GM18511 (cell line): ENCODE measurements at regions not wholly inside any gene's neighbourhood (a gene's known extent, or its start where the extent isn't known, plus 50 kb on each side); places are given as distances from the start of the nearest gene placed in this dataset.

Experiments
- ATAC-seq: cut with Tn5 transposase; IDR thresholded peaks from one replicate; pipeline ENCODE4 v1.9.1; 2021; ENCODE audit warnings: mild to moderate bottlenecking, moderate library complexity; ENCODE audit not compliant: unreplicated experiment

DNA sequence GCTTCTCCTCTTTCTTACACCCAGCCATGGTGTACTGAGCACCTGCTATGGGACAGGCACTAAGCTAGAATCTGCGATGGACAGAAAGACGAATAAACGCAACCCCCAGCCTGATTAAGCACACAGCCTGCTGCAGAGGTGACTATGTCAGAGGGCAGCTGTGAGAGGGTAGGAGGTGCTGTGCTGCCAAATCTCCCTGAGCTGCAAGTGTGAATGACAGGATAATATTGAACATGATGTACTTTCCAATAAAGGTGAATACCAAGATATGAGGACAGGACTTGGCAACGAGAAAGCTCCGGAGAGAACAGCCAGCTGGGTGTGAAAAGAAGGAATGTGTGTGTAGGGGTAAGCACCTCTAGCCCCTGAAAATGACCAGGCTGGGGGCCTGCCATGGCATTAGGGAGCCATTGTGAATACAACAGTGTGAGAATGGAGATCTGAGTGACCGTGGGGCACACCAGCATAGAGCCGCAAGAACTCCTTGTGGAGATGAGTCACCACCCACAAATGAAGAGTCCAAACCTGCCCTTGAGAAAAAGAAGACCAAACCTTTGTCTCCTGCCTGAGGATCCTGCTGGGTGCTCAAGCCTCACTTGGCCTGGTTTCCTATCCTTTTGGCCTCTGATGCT is 83.0 kb upstream of the ATF3 start:
- no peak for ATAC-seq

DNA sequence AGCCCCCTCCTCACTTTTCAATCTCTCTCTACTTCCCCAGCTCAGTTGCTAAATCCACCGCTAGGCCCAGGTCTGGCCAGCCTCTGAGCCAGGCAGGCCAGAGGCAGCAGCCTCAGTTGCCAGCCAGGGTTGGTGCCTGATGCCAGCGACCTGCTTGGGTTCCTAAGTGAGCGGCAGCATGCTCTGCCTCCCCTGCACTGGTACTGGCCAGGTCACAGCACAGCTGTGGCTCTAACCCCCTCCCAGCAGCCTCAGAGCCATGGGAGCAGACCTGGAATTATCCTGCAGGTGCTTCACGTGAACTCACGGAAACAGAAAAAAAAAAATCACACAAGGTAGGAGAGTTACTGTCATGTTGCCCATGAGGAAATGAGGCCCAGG is 82.5 kb upstream of the ATF3 start:
- ATAC-seq, result no peak

DNA sequence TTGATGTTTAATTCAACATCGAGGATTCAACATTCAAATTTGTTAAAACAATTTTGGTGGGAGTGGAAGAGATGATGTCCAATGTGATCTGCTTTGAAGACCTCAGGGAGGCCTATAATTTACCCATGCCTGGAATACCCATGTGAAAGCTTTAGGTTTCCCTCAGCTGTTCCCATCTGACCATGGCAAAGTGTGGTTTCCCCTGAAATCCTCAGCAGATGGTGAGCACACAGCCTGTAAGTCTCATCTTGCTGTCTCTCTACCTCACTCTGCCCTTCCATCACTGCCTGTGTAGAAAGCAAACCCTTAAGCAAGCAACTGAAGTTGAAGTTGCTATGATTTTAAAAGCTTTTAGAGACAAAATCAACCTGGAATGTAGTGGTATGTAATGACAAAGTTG is 80.1 kb upstream of the ATF3 start:
- ATAC-seq, result no peak

DNA sequence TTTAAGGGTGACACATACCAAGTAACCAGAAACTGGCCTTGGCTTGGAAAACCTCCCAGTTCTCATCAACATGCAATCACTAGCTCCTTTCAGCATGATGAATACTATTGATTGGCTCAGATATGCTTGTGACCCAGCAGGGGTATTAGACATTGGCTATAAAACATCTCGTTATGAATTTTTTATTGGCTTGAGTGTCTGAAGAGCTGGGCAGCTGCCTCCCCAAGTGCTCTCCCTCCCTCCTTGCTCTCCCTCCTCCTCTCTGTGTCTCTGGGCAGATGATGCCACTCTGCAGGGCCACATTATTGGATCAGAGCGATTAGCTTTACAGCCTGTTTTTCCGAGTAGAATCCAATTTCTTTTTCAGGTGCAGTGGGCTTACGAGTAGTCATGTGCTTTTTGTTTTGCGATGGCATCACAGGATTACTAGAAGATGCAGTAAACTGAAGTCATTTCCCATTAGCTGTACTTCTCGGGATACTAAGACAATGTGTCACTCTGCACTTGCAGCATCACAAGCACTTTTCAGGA is 79.3 kb upstream of the ATF3 start:
- no peak for ATAC-seq

DNA sequence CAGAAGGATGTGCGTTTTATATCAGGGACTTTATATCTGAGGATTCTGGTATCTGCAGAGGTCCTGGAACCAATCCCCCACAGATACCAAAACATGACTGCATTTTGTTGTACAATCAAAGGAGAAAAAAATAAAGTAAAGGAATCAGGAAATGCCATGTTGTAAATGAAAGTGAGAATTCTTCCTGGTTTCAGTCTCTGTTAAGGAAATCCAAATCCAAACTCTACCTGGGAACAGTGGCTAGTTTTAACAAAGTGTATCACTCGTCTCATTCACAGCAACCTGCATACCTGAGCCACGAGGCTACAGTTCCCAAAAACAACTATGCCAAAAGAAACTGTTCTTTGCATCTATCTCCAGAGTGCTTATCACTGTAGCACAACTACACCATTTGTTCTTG is 77.3 kb upstream of the ATF3 start:
- ATAC-seq, result no peak

DNA sequence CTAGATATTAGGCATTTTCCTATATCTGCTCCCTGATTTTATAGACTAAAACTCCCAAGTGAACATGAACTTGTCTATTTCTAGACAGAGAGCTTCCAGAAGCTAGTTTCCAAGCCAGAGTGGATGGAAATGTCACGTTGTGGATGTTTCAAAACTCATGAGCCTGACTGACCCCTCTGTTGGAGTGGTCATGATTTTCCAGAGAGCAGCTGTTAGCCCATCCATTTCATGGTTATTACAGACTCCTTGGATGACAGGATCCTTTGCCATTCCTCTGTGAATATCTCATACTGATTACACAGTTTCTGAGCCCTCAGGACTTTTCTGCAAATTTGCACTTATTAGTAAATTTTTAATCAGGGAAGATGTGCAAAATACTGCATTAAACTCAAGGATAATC is 76.8 kb upstream of the ATF3 start:
- ATAC-seq, result no peak

DNA sequence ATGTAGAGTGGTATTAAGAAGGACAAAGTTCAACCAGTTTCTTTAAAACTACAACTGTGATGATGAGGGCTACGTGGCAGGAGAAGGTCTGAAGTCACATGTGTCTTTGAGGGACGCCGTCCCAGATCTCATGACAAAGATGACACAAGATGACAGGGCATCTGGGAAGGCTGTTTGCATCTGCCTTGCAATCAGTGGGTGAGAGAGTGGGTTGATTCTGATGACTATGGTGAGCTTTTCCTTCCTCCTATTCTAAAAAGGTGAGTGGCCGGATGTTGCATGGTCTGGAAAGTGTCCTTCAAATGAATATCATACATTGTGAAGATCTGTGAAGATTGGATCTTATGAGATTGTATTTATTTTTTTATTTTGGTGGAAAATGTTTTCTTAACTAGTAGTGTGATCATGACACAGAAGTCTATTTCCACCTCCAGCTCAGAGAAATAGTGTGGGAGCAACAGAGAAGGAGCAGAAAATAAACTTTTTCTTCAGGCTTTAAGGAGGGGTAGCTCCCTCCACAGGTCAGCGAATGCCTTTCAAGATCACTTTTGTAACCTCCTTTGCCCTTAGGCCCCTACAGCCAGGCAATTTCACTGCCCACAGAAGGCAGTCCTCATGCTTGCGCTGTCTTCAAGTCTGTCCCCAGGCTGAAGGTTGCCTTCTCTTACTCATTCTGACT is 76.0 kb upstream of the ATF3 start:
- no peak for ATAC-seq

DNA sequence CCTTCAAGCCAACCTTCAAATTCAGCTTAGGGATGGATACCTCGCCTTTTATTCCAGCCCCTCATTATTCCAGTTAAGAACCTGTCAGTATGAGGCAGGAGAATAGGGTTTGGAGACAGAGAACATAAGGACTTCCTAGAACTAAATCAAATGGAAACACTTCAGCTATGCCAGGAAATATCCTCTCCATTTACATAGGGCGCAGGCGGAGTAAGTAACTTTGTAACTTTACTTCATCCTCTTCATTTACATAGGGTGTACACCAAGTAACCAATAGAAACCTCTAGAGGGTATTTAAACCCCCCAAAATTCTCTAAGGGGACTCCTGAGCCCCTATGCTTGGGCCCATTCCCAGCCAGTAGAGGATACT is 75.4 kb upstream of the ATF3 start:
- no peak for ATAC-seq

DNA sequence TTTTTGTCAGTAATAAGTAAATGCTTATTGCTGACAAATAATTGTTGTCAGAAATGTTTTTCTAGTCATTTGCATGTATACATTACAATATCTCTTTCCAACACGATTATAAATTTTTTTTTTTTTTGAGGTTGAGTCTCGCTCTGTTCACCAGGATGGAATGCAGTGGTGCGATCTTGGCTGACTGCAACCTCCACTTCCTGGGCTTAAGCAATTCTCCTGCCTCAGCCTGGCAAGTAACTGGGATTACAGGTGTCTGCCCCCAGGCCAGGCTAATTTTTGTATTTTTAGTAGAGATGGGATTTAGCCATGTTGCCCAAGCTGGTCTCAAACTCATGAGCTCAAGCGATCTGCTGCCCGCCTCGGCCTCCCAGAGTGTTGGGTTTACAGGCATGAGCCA is 72.0 kb upstream of the ATF3 start:
- no peak for ATAC-seq

DNA sequence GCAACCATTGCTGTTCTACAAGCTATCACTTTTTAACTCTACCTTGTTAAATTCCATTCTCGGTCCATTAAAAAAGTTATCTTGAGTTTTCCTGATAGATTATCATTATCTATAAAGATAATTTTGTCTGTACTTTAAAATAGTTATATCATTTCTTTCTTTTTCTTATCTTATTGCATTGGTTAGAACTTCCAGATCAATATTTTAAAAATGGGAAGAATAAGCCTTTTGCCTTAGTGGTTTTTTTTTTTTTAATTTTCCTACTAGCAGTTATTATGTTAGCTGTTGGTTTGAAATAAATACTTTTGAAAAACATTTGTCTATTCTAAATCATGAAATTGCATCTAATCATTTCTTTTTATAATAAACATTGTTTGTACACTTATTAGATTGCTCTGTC is 71.0 kb upstream of the ATF3 start:
- no peak for ATAC-seq

DNA sequence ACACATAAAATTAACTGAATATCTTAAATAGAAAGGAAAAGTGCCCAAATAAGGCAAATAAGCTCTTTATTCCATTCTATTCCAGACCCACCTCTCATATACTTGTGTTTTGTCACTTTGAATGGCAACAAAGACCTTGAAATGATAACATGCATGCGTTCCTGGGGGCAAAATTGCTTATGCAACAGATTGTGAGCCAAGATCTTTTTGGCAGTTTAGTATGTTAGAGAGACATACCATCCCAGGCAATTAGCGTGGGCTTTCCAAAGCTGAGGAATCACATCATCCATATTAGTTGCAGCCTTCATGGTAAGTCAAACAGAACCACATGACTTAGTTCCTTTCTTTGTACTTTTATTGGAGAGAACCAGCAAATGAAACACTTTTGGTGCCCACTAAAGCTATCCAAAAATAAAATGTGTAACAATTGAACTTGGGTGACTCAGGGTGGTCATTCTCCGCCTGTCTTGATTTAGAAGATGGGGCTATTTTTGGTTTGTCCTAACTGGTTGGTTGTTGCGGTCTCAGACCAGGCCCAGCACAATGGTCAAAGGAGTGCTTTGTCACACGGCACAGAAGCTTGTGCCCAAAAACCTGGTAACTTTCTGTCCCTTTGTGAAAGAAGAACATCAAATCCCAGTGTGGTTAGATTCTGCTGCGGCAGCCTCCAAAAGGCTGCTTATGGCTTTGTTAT is 68.7 kb upstream of the ATF3 start:
- no peak for ATAC-seq

DNA sequence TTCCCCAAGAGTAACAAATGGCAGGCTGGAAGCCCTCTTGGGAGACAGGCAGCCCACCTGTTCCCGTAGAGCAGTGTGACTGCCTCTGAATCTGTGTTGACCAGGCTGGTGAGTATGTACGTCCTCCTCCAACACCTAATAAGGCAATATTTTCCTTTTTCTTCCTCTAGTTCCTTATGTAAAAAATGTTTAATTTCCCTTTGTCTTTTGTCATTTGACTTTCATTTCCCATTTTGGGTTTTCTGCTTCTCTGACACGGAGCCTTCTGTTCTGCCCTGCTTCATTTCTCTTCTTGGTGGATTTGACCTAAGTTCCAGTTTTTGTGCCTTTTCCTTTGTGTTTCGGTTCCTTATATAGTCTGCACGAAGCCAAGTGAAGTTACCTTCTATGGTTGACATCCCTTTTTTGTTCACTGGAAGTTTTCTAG is 65.8 kb upstream of the ATF3 start:
- ATAC-seq, result no peak

DNA sequence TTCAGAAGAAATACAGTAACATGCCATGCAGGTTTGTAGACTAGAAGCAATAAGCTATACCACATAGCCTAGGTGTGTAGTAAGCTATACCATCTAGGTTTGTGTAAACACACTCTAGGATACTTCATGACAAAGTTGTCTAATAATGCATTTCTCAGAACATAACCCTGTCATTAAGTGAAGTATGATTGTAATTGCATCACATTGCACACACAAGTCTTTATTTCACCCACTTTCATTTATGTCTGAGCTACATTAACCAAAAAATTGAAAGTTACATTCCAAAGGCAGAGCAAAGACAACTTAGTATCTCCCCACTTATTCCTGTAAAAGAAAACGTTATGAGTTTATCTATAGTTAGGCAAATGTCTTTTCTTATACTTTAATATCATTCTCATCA is 64.5 kb upstream of the ATF3 start:
- ATAC-seq, result no peak

DNA sequence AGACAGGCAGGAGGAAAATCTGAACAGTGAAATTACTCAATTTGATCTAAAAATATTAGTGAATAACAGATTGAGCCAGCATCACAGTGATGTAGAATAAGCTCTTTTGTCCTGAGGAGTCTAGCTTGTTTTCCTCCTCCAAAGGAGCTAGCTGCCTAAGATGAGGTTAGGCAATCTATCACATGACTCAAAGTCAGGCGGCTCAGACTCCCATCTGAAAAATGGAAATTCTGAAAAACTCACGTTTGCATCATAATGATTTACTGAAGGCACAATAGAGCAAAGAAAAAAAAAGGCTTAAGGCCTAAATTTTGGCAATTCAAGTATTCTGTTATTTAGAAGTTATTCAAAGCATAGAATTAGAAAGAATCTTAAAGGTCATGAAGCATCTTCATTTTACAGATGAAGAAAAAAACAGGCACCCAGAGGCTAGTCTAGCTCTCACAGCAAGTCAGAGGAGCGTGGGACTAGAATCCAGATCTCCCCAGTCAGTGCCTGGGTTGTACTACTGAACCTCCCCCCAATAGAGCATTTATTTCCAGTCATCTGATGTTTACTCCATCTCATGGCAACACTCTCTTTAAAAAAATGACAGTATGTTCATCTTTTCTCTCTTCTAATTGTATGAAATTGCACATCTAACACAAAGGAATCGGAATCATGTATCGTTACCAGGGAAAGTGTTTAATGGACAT is 62.5 kb upstream of the ATF3 start:
- ATAC-seq, result no peak

DNA sequence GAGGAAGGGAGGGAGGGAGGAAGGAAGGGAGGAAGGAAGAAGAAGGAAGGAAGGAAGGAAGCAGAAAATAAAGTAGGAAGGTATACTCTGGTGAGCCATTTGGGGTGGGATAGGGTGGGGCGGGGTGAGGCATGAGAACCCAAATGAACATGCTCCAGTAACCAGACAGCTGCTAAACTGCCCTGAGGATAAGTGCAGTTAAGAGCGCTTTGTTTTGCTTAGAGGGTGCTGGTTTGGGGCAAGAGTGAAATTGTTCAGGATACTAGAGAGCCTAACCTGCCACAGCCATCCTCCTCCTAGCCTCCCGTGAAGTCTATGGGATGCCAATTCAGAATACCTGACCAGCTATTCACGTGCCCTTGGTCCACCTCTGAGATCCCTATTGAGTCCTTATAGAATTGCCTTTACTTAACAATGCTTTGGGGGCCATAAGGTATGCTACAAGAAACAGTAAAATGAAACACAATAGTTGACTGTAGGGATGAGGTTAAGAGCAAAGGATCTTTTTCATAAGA is 59.0 kb upstream of the ATF3 start:
- no peak for ATAC-seq

DNA sequence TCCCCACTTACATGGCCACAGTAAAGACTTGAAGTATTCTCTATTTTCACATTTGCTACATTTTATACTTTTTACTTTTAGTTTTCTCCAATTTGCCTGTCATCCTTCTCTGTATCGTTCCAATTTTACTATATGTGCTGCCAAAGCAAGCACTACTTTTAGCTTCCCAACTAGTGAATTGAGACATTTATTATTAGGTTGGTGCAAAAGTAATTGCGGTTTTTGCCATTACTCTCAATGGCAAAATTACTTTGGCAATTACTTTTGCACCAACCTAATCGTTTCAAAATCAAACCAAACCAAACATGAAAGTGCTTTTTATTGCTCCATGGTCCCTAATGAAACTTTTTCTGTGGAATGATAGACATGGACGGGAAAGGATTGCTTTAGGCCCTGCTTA is 56.6 kb upstream of the ATF3 start:
- no peak for ATAC-seq

DNA sequence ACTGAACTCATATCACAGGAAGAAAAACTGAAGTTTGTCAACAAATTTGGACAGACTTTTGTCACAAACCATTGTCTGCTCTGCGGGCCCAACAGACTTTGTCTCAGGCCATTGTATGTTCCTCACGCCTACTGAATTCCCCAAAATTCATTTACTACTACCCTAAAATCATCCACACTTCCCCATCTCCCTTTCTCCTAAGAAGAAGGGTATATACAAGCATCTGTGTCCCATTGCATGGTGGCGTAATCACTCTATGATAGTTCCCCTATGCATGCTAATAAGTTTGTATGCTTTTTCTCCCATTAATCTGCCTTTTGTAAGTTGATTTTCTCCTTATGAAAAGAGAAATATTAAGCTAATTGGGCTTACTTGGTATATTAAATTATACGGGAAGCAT is 54.9 kb upstream of the ATF3 start:
- ATAC-seq, result no peak

DNA sequence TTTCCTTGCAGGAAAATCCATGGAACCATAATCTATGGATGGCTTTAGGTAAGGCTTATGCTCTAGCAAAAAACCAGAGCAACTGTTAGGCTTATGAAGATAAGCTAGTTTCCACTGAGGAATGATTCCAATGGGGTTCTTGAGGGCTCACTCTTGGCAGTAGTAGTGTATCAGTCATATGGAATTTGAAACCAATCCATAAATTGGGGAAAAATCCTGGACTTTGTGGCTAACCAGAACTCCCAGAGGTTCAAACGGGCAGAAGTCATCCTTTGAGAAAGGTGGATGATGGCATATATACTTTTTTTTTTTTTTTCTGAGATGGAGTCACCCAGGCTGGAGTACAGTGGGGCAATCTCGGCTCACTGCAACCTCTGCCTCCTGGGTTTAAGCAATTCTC is 54.2 kb upstream of the ATF3 start:
- ATAC-seq, result no peak

DNA sequence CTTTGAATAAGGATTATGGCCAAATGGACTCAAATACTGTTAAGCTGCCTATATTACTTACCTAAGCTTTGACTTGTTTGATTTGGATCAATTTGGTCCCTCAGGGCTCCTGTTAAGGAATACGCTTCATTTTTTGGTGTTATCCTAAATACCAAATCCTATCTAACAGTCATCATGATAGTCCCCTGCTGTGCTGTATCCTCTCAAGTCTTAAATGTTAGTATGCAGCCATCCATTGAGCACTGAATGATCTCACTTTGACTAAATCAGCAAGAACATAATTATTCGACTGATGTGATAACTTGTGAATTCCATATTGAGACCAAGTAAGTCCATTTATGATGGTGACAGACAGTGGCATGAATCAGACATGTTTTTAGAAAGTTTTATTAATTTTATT is 53.1 kb upstream of the ATF3 start:
- ATAC-seq, result no peak

DNA sequence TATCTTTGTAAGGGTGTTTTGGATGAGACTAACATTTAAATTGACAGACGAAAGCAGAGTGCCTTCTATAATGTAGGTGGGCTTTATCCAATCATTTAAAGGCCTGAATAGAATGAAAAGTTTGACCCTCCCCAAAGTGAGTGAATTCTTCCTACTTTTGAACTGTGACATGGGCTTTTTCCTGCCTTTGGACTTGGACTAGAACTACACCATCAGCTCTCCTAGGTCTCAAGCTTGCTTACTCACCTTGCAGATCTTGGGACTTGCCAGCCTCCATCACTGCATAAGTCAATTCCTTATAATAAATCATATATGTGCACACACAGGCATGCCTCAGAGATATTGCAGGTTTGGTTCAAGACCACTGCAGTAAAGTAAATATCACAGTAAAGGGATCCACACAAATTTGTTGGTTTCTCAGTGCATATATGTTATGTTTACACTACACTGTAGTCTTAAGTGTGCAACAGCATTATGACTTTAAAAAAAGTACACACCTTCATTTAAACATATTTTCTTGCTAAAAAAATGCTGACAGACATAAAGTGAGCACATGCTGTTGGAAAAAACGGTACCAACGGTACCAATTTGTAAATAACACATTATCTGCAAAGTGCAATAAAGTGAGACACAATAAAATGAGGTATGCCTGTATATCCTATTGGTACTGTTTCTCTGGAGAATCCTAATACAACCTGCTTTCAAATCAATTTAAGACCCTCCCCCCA is 51.6 kb upstream of the ATF3 start:
- no peak for ATAC-seq
